ENCODE measurements at regions not wholly inside any gene's neighbourhood (a gene's known extent, or its start where the extent isn't known, plus 50 kb on each side); places are given as distances from the start of the nearest gene placed in this dataset.

- POLR2A ChIA-PET: no interaction called here
- no peaks in the 10 kb centered on the region for H3K27me3 Mint-ChIP-seq
- H3K4me1 Mint-ChIP-seq: no peaks in the 10 kb centered on the region
- H3K9me3 Mint-ChIP-seq (ENCODE audit: low read depth): no peaks in the 10 kb centered on the region
- H3K27ac Mint-ChIP-seq: no peak overlapping the region
- ATAC-seq: no peak
- no peak for DNase-seq
- H3K36me3 Mint-ChIP-seq (ENCODE audit: low read depth): no peaks in the 10 kb centered on the region
- intact Hi-C loops (cut with DNase I, micrococcal nuclease): no loop called here
- CTCF ChIA-PET: no interaction called here
- no peak overlapping the region for H3K4me3 Mint-ChIP-seq
Measured at GRCh38 chr17:13403982-13404946, 197.5 kb downstream of the HS3ST3A1 start.

DNA sequence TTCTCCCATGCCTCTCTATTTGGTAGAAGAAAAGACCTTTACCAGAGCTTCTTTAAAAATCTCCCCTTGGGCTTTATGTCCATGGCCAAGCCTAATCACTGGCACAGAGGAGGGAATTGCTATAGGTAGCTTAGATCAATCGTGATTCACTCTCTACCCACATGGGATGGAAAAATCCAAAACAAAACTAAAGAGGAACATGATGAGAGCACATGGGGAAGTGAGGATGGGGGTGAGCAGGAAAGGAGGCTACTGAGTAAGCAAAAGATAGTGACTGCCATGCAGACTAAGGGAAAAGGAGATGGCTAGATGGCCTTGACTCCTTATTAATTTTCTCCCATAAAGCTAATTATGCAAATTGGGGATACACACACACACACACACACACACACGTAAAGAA is 201.2 kb downstream of the HS3ST3A1 start:
- no peak for ATAC-seq
- H3K36me3 Mint-ChIP-seq (ENCODE audit: low read depth): no peaks in the 10 kb centered on the region
- DNase-seq: no peak
- ChIA-PET POLR2A (no interaction called here), CTCF (no interaction called here)
- intact Hi-C loops (cut with DNase I, micrococcal nuclease): no loop called here
- H3K9me3 Mint-ChIP-seq (ENCODE audit: low read depth): no peaks in the 10 kb centered on the region
- H3K4me3 Mint-ChIP-seq: no peak overlapping the region
- no peak overlapping the region for H3K27ac Mint-ChIP-seq
- H3K27me3 Mint-ChIP-seq: no peaks in the 10 kb centered on the region
- no peaks in the 10 kb centered on the region for H3K4me1 Mint-ChIP-seq

GRCh38 chr17:13398853-13399252 is 202.9 kb downstream of the HS3ST3A1 start:
- Mint-ChIP-seq H3K27ac (no peak overlapping the region), H3K4me3 (no peak overlapping the region), H3K36me3 (ENCODE audit: low read depth) (no peaks in the 10 kb centered on the region), H3K27me3 (no peaks in the 10 kb centered on the region), H3K9me3 (ENCODE audit: low read depth) (no peaks in the 10 kb centered on the region), H3K4me1 (no peaks in the 10 kb centered on the region)
- no peak for ATAC-seq
- ChIA-PET POLR2A (no interaction called here), CTCF (no interaction called here)
- DNase-seq: no peak
- intact Hi-C loops (cut with DNase I, micrococcal nuclease): no loop called here

DNA sequence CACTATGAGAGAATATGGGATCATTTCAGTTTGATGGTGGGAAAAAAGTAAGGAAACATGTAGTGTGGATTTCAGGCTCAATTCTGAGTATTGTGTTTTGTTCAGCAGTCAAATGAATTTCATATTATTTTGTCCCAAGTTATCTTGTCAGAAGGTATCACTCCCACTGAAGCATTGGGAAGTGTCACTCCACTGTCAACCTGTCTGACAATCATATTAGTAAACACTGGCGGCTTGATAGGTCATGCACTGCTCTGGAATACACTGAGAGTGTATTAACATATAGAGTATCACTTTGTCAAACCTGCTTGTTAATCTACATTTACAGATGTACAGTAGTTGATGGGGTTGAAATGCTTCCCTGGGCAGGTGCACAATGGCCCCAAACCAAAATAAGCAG is 203.6 kb downstream of the HS3ST3A1 start:
- no peak for ATAC-seq
- POLR2A ChIA-PET: no interaction called here
- CTCF ChIA-PET: no interaction called here

DNA sequence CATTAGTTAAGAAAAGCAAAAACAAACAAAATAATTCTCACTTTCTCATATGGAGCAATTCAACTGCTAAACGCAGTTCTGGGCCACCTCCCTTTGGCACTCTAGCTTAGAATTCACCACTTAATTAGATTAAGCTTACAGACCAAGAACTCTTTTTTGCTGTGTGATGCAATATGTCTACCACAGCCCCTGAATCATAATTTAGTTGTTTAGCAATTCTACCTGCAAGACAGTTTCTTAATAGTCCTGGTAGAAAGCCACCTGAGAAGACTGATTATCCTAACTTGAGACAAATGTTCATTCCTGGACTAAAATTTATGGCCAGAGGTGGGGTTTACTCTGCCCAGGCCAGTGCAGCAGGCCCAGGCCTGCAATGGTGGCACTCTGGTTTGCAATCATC is 205.9 kb downstream of the HS3ST3A1 start:
- POLR2A ChIA-PET: no interaction called here
- Mint-ChIP-seq H3K9me3 (ENCODE audit: low read depth) (no peaks in the 10 kb centered on the region), H3K27ac (no peak overlapping the region), H3K36me3 (ENCODE audit: low read depth) (no peaks in the 10 kb centered on the region), H3K27me3 (peaks cover 2% of the 10 kb centered on the region), H3K4me3 (no peak overlapping the region), H3K4me1 (no peaks in the 10 kb centered on the region)
- DNase-seq (no peak), ATAC-seq (no peak)
- intact Hi-C loops (cut with DNase I, micrococcal nuclease): no loop called here
- CTCF ChIA-PET: no interaction called here

More for the DNA sequence above, 203.6 kb downstream of the HS3ST3A1 start:
- no peak overlapping the region for H3K4me3 Mint-ChIP-seq
- no peaks in the 10 kb centered on the region for H3K36me3 Mint-ChIP-seq (ENCODE audit: low read depth)
- intact Hi-C loops (cut with DNase I, micrococcal nuclease): no loop called here
- no peaks in the 10 kb centered on the region for H3K4me1 Mint-ChIP-seq
- no peak for DNase-seq
- H3K9me3 Mint-ChIP-seq (ENCODE audit: low read depth): no peaks in the 10 kb centered on the region
- no peak overlapping the region for H3K27ac Mint-ChIP-seq
- no peaks in the 10 kb centered on the region for H3K27me3 Mint-ChIP-seq

- ChIA-PET POLR2A (no interaction called here), CTCF (no interaction called here)
- no peak for ATAC-seq
- Mint-ChIP-seq H3K27me3 (peaks cover 2% of the 10 kb centered on the region), H3K4me3 (no peak overlapping the region), H3K4me1 (no peaks in the 10 kb centered on the region), H3K27ac (no peak overlapping the region), H3K9me3 (ENCODE audit: low read depth) (no peaks in the 10 kb centered on the region), H3K36me3 (ENCODE audit: low read depth) (no peaks in the 10 kb centered on the region)
- DNase-seq: no peak
- intact Hi-C loops (cut with DNase I, micrococcal nuclease): no loop called here
Measured at GRCh38 chr17:13395346-13395745, 206.4 kb downstream of the HS3ST3A1 start.

DNA sequence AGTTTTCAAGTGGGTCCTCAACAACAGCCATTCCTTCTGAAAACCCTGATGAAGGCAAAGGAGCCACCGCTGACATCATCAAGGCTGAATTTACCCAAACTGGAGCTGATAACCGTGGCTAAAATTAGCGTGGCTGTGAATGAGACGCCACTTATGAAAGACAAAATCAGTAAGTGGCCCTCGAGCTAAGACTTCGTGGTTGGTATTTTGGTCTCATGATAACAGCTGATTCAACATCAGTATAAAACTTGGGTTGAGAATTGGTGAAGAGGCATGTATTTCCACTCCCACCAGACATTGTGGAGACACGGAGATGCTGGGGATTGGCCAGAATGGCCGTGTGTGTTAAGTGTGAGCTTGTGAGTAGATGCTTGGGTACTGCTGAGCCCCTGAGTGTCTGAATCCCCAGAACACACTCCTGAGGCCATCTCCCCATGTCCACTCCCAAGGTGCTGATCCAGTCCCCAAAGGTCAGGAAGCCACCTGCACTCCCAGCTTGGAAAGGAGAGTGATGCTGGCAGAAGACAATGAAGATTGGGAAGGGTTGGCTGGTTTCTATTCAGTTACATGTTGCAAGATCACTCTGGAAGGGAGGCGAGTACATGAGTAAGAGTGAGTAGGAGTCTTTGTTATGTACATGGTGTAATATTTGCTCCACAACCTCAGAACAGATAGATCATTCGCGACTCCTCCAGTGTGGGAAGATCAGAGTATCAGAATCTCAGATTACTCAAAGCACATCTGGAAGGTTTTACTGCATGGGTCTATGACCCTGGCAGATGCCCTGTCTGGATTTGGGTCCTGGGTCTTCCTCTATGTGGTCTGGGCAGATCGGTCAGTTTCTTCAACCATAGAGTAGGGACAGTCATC is 207.7 kb downstream of the HS3ST3A1 start:
- Mint-ChIP-seq H3K4me1 (no peaks in the 10 kb centered on the region), H3K36me3 (ENCODE audit: low read depth) (no peaks in the 10 kb centered on the region), H3K4me3 (no peak overlapping the region), H3K27ac (no peak overlapping the region), H3K27me3 (peaks cover 2% of the 10 kb centered on the region), H3K9me3 (ENCODE audit: low read depth) (no peaks in the 10 kb centered on the region)
- DNase-seq: no peak
- ChIA-PET POLR2A (no interaction called here), CTCF (no interaction called here)
- ATAC-seq: no peak
- intact Hi-C loops (cut with DNase I, micrococcal nuclease): no loop called here

DNA sequence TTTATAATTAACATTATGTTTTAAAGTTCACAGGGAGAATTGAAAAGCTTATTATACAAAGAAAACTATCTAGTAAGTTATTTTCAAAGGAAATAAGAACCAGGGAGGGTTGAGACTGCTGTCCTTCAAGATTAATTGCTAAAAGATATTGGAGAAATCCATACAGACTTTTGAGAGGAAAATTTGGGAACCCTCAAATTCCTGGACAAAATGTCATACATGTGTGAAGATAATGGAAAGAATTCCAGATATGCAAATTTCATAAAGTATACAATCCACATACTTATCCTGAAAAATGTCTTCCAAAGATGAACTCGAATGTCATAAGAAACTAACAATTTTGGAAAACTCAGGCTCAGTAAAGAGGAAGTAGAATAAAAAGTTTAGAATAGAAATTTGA is 213.8 kb downstream of the HS3ST3A1 start:
- H3K9me3 Mint-ChIP-seq (ENCODE audit: low read depth): no peaks in the 10 kb centered on the region
- H3K36me3 Mint-ChIP-seq (ENCODE audit: low read depth): no peaks in the 10 kb centered on the region
- POLR2A ChIA-PET: no interaction called here
- DNase-seq: no peak
- H3K27me3 Mint-ChIP-seq: peaks cover 4% of the 10 kb centered on the region
- intact Hi-C loops (cut with DNase I, micrococcal nuclease): no loop called here
- H3K4me1 Mint-ChIP-seq: no peaks in the 10 kb centered on the region
- H3K4me3 Mint-ChIP-seq: no peak overlapping the region
- ATAC-seq: no peak
- H3K27ac Mint-ChIP-seq: no peak overlapping the region
- CTCF ChIA-PET: interaction anchor here (1.2 kb wide), 1 partner anchor 124 kb away, joined by 3 read pairs; no protein-coding TSS in a partner anchor

GRCh38 chr17:13387236-13387635 is 214.5 kb downstream of the HS3ST3A1 start:
- Mint-ChIP-seq H3K36me3 (ENCODE audit: low read depth) (no peaks in the 10 kb centered on the region), H3K4me3 (no peak overlapping the region), H3K27me3 (peaks cover 4% of the 10 kb centered on the region), H3K27ac (no peak overlapping the region), H3K4me1 (no peaks in the 10 kb centered on the region), H3K9me3 (ENCODE audit: low read depth) (no peaks in the 10 kb centered on the region)
- ChIA-PET CTCF (interaction anchor here (0.8 to 1.2 kb wide), 2 partner anchors 9 to 124 kb away, joined by 3 read pairs; no protein-coding TSS in a partner anchor), POLR2A (no interaction called here)
- intact Hi-C loops (cut with DNase I, micrococcal nuclease): no loop called here
- no peak for DNase-seq
- ATAC-seq: no peak

DNA sequence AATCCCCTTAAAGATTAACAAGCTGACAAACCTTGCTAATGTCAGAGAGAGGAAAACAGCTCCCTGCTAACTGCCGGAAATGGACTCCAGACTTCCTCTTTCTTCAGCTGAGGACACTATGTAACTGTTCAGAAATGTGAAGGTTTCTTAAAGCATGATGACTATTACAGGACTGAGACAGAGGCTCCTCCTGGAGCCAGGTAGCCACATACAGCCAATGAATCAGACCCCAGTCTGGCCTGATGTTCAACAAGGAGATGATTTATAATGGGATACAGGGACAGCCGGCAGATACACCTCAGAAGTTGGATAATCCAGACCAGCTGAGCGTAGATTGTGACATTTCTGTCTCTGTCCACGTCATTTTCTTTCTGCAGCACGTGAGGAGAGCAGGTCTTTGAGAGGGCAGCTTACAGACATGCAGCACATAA is 216.2 kb downstream of the HS3ST3A1 start:
- intact Hi-C loops (cut with DNase I, micrococcal nuclease): no loop called here
- POLR2A ChIA-PET: no interaction called here
- CTCF ChIA-PET: no interaction called here
- Mint-ChIP-seq H3K9me3 (ENCODE audit: low read depth) (no peaks in the 10 kb centered on the region), H3K4me1 (no peaks in the 10 kb centered on the region), H3K27ac (no peak overlapping the region), H3K27me3 (peaks cover 2% of the 10 kb centered on the region), H3K36me3 (ENCODE audit: low read depth) (no peaks in the 10 kb centered on the region), H3K4me3 (no peak overlapping the region)
- no peak for ATAC-seq
- no peak for DNase-seq

GRCh38 chr17:13384626-13385025 is 217.1 kb downstream of the HS3ST3A1 start:
- ChIA-PET CTCF (no interaction called here), POLR2A (no interaction called here)
- no peaks in the 10 kb centered on the region for H3K9me3 Mint-ChIP-seq (ENCODE audit: low read depth)
- DNase-seq (no peak), ATAC-seq (no peak)
- H3K27me3 Mint-ChIP-seq: peaks cover 2% of the 10 kb centered on the region
- H3K4me1 Mint-ChIP-seq: no peaks in the 10 kb centered on the region
- H3K4me3 Mint-ChIP-seq: no peak overlapping the region
- no peaks in the 10 kb centered on the region for H3K36me3 Mint-ChIP-seq (ENCODE audit: low read depth)
- intact Hi-C loops (cut with DNase I, micrococcal nuclease): no loop called here
- no peak overlapping the region for H3K27ac Mint-ChIP-seq

- ChIA-PET POLR2A (no interaction called here), CTCF (interaction anchor here (1.1 kb wide), 1 partner anchor 8 kb away, joined by 3 read pairs; no protein-coding TSS in a partner anchor)
- no peaks in the 10 kb centered on the region for H3K27me3 Mint-ChIP-seq
- ATAC-seq: no peak
- H3K27ac Mint-ChIP-seq: no peak overlapping the region
- intact Hi-C loops (cut with DNase I, micrococcal nuclease): no loop called here
- H3K9me3 Mint-ChIP-seq (ENCODE audit: low read depth): no peaks in the 10 kb centered on the region
- H3K4me3 Mint-ChIP-seq: no peak overlapping the region
- no peaks in the 10 kb centered on the region for H3K4me1 Mint-ChIP-seq
- no peak for DNase-seq
- H3K36me3 Mint-ChIP-seq (ENCODE audit: low read depth): no peaks in the 10 kb centered on the region
Measured at GRCh38 chr17:13378361-13378760, 223.4 kb downstream of the HS3ST3A1 start.
